ENCODE measurements at regions not wholly inside any gene's neighbourhood (a gene's known extent, or its start where the extent isn't known, plus 50 kb on each side); places are given as distances from the start of the nearest gene placed in this dataset.

DNA sequence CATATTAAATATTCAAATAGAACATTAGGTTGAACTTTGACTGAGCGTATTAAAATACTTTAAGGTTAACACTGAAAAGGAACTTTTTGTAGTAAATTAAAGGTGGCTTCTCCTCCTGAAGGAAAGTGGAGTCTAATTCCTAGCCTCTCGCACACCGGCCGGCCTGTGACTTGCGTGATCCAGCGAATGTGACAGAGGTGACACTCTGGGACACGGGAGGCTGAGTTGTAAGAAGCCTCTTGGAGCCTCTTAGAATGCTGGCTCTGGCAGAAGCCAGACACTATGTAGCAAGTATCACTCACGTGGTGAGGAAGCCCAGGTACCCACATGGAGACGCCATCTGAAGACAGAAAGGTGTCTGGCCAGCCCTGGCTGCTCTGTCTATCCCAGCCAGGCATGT is 64.9 kb upstream of the NSMCE3 start:
- TF ChIP-seq POLR2AphosphoS5 (IDR thresholded peaks at IDR 0.05), result no peak
- TF ChIP-seq, protein P1, sequence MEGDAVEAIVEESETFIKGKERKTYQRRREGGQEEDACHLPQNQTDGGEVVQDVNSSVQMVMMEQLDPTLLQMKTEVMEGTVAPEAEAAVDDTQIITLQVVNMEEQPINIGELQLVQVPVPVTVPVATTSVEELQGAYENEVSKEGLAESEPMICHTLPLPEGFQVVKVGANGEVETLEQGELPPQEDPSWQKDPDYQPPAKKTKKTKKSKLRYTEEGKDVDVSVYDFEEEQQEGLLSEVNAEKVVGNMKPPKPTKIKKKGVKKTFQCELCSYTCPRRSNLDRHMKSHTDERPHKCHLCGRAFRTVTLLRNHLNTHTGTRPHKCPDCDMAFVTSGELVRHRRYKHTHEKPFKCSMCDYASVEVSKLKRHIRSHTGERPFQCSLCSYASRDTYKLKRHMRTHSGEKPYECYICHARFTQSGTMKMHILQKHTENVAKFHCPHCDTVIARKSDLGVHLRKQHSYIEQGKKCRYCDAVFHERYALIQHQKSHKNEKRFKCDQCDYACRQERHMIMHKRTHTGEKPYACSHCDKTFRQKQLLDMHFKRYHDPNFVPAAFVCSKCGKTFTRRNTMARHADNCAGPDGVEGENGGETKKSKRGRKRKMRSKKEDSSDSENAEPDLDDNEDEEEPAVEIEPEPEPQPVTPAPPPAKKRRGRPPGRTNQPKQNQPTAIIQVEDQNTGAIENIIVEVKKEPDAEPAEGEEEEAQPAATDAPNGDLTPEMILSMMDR (IDR thresholded peaks at IDR 0.05), result no peak
- no peak for TF ChIP-seq EP300 (IDR thresholded peaks at IDR 0.05)
- TF ChIP-seq POLR2A (IDR thresholded peaks at IDR 0.05; ENCODE audit: low read depth), result no peak
- Histone ChIP-seq H3K9me3 (no peaks in the 10 kb centered on the region), H3K4me3 (no peak overlapping the region), H3K27ac (replicated peaks in 1 of 4) (no peak overlapping the region), H3K4me1 (no peaks in the 10 kb centered on the region), H3K36me3 (no peaks in the 10 kb centered on the region), H3K27me3 (no peaks in the 10 kb centered on the region)
- intact Hi-C loops (cut with DNase I), result no loop called here
- peak; percentile 64 for DNase-seq (ENCODE audit: extremely low spot score)
- 87% methylated on average over 9 of the region's 9 CpGs for WGBS

DNA sequence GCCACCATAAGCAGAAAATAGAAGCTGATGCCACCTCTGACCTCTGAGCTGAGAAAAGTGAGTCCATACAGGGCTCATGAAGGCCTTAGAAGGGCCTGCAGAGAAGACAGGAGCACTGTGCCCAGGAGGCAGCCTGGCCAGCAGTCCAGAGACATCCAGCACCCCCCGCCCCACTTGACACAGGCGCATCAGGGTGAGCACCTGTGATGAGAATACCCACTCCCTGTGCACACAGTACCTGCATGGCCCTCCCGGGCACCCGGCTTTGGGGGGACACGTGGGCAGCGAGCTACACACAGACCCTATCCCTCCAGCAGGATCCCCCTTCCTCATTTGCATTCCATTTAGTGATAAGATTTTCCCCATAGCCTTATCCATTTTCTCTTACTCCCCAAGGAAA is 63.6 kb upstream of the NSMCE3 start:
- TF ChIP-seq EP300 (IDR thresholded peaks at IDR 0.05), result no peak
- TF ChIP-seq POLR2A (IDR thresholded peaks at IDR 0.05; ENCODE audit: low read depth), result no peak
- TF ChIP-seq, protein P1 (IDR thresholded peaks at IDR 0.05), result no peak
- no peak for TF ChIP-seq POLR2AphosphoS5 (IDR thresholded peaks at IDR 0.05)
- Histone ChIP-seq H3K27ac (replicated peaks in 1 of 4) (no peak overlapping the region), H3K27me3 (no peaks in the 10 kb centered on the region), H3K9me3 (no peaks in the 10 kb centered on the region), H3K36me3 (no peaks in the 10 kb centered on the region), H3K4me1 (no peaks in the 10 kb centered on the region), H3K4me3 (no peak overlapping the region)
- peak; percentile 88 for DNase-seq (ENCODE audit: extremely low spot score)
- WGBS, result 91% methylated on average over 6 of the region's 6 CpGs
- intact Hi-C loops (cut with DNase I), result no loop called here

DNA sequence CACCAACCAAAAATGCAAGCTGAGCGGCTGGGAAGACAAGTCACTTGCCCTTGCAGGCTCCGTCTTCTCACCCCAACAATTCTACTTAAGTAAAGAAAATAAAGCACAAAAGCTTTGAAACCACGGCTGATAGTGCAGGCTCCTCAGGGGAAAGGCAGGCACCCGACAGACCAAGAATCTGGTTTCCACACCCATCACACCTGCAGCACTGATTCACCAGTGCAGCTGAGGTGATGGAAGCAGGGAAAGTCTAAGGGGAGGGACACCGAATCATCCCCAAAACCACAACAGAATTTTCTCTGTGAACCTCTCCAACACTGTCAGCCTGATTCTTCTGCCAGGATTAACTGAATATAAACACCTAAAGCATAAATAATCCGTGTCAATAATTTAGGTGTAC is 62.0 kb upstream of the NSMCE3 start:
- 58% methylated on average over 6 of the region's 6 CpGs for WGBS
- H3K4me3 ChIP-seq, result no peak overlapping the region
- TF ChIP-seq EP300 (IDR thresholded peaks at IDR 0.05) (no peak), POLR2A (IDR thresholded peaks at IDR 0.05; ENCODE audit: low read depth) (no peak)
- TF ChIP-seq, protein P1 (IDR thresholded peaks at IDR 0.05), result no peak
- peak; percentile 64 for DNase-seq (ENCODE audit: extremely low spot score)
- no peaks in the 10 kb centered on the region for H3K27me3 ChIP-seq
- H3K4me1 ChIP-seq, result no peaks in the 10 kb centered on the region
- intact Hi-C loops (cut with DNase I), result no loop called here
- H3K27ac ChIP-seq (replicated peaks in 1 of 4), result no peak overlapping the region
- no peaks in the 10 kb centered on the region for H3K36me3 ChIP-seq
- no peaks in the 10 kb centered on the region for H3K9me3 ChIP-seq

DNA sequence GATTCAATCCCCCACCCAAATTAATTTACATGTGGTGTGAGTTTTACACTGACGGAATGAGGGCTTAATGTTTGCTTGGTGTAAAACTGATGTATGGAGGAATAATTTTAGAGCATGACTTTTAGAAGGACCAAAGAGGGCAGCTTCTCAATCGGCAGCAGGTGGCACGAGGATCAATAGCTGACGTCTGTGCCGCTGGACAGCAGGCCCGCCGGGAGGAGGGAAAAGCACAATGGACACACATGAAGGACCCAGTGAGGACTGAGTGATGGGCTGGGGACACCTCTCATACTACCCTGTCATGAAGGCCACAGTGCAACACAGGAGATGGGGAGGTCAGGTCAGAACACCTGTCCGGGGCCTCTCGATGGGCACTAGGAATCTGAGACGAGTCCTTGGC is 61.4 kb upstream of the NSMCE3 start:
- H3K4me1 ChIP-seq, result no peaks in the 10 kb centered on the region
- no peak for TF ChIP-seq EP300 (IDR thresholded peaks at IDR 0.05)
- H3K36me3 ChIP-seq, result no peaks in the 10 kb centered on the region
- no peak overlapping the region for H3K27ac ChIP-seq (replicated peaks in 1 of 4)
- peaks cover 0 to 3% (median 0%) of the 10 kb centered on the region in 4 donors for H3K9me3 ChIP-seq
- no peak overlapping the region for H3K4me3 ChIP-seq
- H3K27me3 ChIP-seq, result no peaks in the 10 kb centered on the region
- WGBS, result 92% methylated on average over 10 of the region's 10 CpGs
- no peak for DNase-seq (ENCODE audit: extremely low spot score)
- intact Hi-C loops (cut with DNase I), result no loop called here

DNA sequence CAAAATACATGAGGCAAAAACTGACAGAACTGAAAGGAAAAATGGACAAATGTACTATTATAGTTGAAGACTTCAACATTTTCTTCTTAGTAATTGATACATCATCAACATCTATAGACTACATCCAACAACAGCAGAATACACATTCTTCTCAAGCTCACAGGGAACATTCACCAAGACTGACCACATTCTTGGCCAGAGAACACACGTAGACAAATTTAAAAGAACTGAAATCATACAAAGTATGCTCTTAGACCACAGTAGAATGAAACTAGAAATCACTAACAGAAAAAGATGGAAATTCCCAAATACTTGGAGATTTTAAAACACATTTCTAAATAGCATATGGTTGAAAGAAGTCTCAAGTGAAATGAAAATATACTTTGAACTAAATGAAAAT is 55.1 kb upstream of the NSMCE3 start:
- H3K4me3 ChIP-seq, result no peak overlapping the region
- peaks cover 0 to 12% (median 0%) of the 10 kb centered on the region in 4 donors for H3K9me3 ChIP-seq
- TF ChIP-seq, protein P1 (IDR thresholded peaks at IDR 0.05), result no peak
- TF ChIP-seq EP300 (IDR thresholded peaks at IDR 0.05) (no peak), POLR2AphosphoS5 (IDR thresholded peaks at IDR 0.05) (no peak), POLR2A (IDR thresholded peaks at IDR 0.05; ENCODE audit: low read depth) (no peak)
- no peaks in the 10 kb centered on the region for H3K4me1 ChIP-seq
- WGBS, result 39% methylated on average over 1 of the region's 1 CpG
- H3K36me3 ChIP-seq, result no peaks in the 10 kb centered on the region
- H3K27ac ChIP-seq (replicated peaks in 1 of 4), result no peak overlapping the region
- no peak for DNase-seq (ENCODE audit: extremely low spot score)
- no peaks in the 10 kb centered on the region for H3K27me3 ChIP-seq
- intact Hi-C loops (cut with DNase I), result no loop called here
